ENCODE measurements at regions not wholly inside any gene's neighbourhood (a gene's known extent, or its start where the extent isn't known, plus 50 kb on each side); places are given as distances from the start of the nearest gene placed in this dataset.

DNA sequence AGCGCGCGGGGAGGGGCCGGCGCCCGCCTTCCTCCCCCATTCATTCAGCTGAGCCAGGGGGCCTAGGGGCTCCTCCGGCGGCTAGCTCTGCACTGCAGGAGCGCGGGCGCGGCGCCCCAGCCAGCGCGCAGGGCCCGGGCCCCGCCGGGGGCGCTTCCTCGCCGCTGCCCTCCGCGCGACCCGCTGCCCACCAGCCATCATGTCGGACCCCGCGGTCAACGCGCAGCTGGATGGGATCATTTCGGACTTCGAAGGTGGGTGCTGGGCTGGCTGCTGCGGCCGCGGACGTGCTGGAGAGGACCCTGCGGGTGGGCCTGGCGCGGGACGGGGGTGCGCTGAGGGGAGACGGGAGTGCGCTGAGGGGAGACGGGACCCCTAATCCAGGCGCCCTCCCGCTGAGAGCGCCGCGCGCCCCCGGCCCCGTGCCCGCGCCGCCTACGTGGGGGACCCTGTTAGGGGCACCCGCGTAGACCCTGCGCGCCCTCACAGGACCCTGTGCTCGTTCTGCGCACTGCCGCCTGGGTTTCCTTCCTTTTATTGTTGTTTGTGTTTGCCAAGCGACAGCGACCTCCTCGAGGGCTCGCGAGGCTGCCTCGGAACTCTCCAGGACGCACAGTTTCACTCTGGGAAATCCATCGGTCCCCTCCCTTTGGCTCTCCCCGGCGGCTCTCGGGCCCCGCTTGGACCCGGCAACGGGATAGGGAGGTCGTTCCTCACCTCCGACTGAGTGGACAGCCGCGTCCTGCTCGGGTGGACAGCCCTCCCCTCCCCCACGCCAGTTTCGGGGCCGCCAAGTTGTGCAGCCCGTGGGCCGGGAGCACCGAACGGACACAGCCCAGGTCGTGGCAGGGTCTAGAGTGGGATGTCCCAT, 232.8 kb downstream of the SEC14L1 start (continued):
- TF ChIP-seq ZNF407 (CRISPR knock-in tag; IDR thresholded peaks at IDR 0.05; ENCODE audit: not compliant biosample characterization) (peak; percentile 22), ZNF839 (CRISPR knock-in tag; IDR thresholded peaks at IDR 0.05; ENCODE audit: borderline replicate concordance) (no peak), SRF (IDR thresholded peaks at IDR 0.05; ENCODE audit: low read depth, low read length) (no peak), ZNF772 (CRISPR knock-in tag; IDR thresholded peaks at IDR 0.05) (0 out of 2 replicates have a peak, but pooled peaks have one; percentile 3), ATRX (CRISPR knock-in tag; IDR thresholded peaks at IDR 0.05; ENCODE audit: borderline replicate concordance) (no peak), ZBTB14 (CRISPR knock-in tag; IDR thresholded peaks at IDR 0.05) (peak; percentile 69), BCL3 (CRISPR knock-in tag; IDR thresholded peaks at IDR 0.05) (peak; percentile 14; the same call in 1 of the 2 replicates), MNT (IDR thresholded peaks at IDR 0.05) (no peak), ZNF768 (CRISPR knock-in tag; IDR thresholded peaks at IDR 0.05) (0 out of 2 replicates have a peak, but pooled peaks have one; percentile 8)
- TF ChIP-seq, protein P1, sequence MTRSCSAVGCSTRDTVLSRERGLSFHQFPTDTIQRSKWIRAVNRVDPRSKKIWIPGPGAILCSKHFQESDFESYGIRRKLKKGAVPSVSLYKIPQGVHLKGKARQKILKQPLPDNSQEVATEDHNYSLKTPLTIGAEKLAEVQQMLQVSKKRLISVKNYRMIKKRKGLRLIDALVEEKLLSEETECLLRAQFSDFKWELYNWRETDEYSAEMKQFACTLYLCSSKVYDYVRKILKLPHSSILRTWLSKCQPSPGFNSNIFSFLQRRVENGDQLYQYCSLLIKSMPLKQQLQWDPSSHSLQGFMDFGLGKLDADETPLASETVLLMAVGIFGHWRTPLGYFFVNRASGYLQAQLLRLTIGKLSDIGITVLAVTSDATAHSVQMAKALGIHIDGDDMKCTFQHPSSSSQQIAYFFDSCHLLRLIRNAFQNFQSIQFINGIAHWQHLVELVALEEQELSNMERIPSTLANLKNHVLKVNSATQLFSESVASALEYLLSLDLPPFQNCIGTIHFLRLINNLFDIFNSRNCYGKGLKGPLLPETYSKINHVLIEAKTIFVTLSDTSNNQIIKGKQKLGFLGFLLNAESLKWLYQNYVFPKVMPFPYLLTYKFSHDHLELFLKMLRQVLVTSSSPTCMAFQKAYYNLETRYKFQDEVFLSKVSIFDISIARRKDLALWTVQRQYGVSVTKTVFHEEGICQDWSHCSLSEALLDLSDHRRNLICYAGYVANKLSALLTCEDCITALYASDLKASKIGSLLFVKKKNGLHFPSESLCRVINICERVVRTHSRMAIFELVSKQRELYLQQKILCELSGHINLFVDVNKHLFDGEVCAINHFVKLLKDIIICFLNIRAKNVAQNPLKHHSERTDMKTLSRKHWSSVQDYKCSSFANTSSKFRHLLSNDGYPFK (CRISPR knock-in tag; IDR thresholded peaks at IDR 0.05; ENCODE audit: borderline replicate concordance) = no peak

Data from HepG2 (cell line).